ENCODE measurements at regions not wholly inside any gene's neighbourhood (a gene's known extent, or its start where the extent isn't known, plus 50 kb on each side); places are given as distances from the start of the nearest gene placed in this dataset.

DNA sequence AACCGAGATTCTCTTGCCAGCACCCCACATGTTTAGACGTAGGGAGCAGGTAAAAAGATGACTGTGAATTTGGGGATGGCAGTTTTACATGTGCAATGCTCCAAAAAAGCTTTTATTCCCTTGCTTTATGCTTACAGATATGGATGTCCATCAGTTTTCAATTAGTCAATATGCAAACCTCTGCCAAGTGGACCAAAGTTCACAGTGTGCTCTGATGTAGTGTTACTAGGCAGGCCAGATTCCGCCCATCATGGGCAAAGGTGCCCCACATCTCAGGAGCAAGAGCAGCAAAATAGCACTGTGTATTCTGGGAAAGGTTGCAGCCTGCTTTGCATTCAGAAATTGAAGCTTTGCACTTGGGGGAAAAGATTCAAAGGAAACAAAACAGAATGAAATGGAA, 329.7 kb upstream of the ZEB2 start:
- no peak for DNase-seq (ENCODE audit: low read depth in 2 of 3, low spot score in 1 of 3)

DNA sequence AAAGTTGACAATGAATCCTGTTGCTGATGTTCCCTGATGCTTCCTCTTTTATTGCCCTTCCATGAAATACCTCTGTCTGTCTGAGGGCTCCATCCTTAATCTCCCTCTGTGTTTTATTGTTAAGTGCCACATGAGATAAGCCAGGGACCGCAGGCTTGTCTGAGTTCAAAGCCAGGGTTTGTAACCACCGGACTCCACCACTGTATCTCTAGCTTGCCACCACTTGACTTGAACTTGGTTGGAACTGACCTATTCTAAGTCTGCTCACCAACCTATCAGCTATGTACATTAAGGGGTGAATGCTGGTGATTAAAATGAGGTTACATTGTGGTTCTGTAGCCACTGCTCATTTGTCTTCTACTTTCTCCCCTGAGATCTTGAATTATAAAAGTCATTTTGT, 328.5 kb upstream of the ZEB2 start:
- no peak for DNase-seq (ENCODE audit: low read depth in 2 of 3, low spot score in 1 of 3)

DNA sequence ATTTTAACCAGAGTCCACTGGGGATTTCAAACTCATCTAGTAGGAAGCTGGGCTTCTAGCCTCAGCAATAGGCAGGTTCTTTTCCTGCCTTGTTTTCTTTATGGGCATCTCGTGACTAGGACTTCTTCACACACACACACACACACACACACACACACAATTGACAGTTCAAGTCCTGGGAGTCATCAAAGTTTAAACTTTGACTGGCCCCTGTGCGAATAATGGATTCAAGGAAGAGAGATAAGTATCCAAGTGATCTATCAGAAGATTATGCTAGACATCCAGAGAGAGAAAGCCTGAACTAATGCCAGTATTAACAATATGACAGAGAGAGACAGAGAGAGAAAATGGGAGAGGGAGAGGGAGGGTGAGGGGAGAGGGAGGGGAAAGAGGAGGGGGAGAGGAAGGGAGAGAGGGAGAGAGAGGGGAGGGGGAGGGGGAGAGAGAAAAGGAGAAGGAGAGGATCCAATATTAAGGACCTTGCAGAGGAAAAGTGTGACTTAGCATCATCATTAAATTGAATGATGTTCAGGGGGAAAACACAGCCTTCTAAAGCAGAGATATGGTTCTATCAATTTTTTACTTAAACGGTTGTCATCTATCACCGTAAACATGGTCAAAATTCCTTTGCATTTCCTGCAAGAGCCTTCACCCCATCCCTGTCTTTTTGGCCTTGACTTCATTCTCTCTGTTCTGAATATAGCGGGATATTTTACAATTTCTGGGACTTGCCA, 327.6 kb upstream of the ZEB2 start:
- DNase-seq (ENCODE audit: low read depth in 2 of 3, low spot score in 1 of 3) = no peak

DNA sequence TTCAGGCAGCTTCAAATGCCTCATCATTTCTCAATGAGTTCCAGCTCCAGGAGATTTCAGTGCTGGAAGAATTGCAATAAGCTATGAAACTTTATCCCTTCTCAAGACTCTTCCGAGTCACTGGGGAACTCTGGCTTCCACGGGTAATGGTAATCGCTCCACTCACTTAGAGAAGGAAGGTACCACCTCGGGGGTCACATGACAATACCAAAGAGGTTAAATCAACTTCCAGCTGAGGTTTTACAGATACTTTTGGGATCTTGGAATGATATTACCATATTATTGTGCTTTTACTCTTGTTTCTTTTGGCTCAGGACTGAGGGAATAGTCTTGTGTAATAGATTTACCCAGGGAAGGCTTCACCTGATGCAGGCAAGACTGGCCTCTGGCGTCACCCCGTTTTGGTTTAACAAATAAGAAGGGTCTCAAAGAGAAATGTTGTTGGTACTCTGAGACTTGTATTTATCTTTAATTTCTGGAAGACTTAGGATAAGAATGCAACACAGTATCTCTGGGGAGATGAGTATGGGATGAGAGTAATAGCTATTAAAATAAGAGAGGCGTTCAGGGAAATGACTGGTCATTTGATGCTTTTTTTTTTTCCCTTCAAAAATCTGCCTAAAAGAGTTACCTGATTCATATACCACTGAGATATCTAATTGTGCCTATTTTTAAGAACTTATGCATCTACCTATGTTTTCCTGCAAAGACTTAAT, 316.9 kb upstream of the ZEB2 start:
- no peak for DNase-seq (ENCODE audit: low read depth in 2 of 3, low spot score in 1 of 3)

DNA sequence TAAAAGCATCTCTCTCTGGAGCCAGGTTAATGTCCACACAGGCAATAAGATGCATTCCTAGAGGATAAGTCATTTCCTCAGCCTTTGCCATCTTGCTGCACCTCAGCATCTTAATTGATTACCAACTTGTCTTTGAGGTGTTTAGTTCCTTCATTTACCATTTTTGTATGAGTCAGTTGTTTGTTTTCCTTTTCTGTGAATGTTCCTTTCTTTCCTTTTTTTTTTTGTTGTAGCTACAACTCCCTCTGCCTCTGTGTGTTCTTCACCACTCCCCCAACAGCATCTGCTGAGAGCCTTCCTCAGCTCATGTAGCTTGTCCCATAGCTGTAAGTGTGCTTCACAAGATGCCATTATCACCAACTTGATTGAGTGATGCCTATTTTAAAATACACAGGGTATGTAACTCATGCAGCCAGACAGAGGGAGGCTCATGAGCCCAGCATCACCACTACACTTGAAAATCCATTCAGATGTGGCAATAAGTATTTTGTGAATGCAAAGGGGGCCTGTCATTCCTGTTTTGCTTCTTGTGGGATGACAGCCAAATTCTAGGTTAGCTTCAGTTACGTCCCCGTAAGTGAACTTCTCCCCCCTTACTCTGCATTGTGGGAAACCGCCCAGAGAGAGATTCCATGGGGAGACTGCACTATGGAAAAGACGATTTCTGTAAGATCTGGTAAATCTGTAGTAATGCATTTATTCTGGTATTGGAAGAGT, 315.9 kb upstream of the ZEB2 start:
- DNase-seq (ENCODE audit: low read depth in 2 of 3, low spot score in 1 of 3) = no peak

DNA sequence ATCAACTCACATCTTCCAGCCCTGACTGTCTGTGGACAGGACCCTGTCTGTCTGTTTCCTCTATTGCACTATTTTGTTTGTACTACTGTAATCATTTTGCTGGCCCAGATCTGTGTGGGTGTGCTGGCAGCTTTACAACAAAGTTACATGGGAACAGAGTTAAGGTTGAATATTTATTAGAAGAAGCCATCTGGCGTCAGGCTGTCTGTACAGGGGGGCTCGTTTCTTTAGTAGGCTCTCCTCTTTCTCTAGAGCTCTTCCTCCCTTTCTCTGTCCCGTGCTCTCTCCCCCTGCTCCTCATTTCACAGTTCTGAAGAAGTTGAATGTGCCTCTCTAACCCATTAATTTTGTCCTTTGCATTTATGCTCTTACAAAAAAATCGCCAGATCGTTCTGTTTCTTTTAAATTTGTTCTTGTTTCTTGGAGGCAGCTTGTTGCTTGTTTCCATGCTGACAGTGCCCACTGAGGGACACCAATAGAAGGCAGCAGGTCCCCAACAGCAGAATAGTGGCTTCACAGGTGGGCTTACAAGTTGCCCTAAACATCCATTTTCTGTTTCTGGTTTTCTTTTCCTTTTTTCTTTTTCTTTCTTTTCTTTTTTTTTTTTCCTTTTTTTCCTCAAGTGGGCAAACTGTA, 315.2 kb upstream of the ZEB2 start:
- no peak for DNase-seq (ENCODE audit: low read depth in 2 of 3, low spot score in 1 of 3)

DNA sequence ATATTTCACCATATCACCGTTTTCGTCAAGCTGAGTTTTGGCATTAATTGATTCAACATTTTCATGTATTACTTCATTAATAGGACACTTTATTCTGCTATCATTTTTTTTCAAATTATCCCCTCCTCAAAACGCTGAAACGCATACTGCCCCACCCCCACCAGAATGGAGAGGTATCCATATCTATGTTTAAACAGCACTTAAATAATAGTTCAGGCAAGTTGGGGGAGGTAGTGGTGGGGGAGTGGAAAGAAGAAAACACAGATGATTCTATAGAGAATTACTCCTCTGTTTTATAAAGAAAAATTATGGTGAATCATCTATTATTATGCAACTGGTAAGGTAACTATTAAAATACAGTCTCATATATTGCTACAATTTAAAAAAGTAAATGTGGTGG, 314.4 kb upstream of the ZEB2 start:
- no peak for DNase-seq (ENCODE audit: low read depth in 2 of 3, low spot score in 1 of 3)

DNA sequence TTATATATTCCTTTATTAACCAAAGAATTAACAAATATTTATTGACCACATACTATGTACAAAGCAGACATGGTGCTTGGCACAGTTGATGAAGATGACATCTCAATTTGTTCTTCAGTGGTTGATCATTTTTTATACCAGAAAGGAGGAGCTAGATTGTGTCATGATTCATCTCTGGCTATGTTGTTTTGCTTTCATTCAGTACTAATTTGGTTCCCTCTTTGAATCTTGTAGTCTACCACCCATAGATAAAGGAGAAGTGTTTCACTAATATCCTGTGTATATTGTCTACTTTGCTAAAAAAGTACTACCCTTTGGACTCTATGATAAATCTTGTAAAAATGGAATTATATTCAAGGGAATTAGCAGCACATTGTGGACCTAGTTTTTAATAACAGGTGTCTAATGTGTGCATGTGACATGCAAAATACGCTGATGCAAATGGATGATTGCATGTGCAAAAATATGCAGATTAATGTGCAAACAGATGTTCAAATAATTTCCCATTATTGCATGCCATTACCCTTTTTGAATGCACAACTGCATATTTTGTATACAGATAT, 313.2 kb upstream of the ZEB2 start:
- DNase-seq (ENCODE audit: low read depth in 2 of 3, low spot score in 1 of 3) = no peak

DNA sequence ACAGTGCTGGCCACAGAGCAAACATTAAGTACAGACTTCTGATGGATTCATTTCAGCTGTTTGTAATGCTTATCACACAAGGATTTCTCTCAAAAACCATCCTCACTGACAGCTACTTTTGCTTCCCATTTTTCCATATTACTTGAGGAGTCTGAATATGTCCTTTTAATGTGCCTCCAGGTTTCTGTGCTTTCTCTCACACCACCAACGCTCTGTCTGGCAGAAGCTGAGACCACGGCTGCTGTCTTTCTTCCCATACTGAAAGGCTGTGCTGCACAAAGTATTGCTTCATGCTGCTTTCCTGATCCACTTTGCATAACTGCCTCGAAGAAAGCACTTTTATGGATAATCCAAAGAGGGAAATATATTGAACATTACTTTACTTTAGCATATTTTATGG, 312.1 kb upstream of the ZEB2 start:
- no peak for DNase-seq (ENCODE audit: low read depth in 2 of 3, low spot score in 1 of 3)

DNA sequence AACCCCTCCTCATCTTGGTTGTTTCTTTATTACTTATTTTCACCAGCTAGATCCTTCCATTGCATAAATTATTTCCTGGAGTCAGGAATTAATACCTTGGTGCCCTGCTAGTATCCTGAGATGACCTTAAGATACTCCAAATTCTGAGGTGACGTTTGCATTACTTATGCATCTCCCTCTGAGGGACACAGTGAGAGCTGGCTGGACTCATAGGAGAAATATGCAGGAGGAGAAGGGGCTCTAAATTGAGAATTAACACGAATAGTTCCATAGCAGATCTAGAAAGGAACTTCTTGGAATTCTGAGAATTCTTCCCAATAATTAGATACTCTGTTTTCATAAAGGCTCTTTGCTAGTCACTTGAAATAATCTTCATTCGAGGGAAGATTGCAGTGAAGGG, 310.6 kb upstream of the ZEB2 start:
- DNase-seq (ENCODE audit: low read depth in 2 of 3, low spot score in 1 of 3) = no peak

DNA sequence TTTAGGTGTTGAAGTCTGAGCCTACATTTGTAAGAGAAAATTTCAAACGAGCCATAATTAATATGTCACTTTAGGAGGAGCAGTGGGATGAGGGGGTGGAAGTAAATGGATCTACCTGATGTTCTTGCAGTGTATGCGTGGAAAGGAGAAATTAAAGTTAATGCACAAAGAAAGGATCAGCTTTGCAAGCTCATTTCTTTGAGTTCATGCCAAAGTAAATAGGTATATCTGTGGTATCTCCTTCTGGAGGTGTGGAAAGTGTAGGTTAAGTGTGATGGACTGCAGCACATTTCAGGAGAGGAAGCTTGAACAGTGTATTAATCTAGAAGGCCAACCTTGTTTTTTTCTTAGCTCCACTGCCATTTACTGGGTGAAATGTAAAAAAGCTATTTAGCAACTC, 307.5 kb upstream of the ZEB2 start:
- DNase-seq (ENCODE audit: low read depth in 2 of 3, low spot score in 1 of 3) = no peak

DNA sequence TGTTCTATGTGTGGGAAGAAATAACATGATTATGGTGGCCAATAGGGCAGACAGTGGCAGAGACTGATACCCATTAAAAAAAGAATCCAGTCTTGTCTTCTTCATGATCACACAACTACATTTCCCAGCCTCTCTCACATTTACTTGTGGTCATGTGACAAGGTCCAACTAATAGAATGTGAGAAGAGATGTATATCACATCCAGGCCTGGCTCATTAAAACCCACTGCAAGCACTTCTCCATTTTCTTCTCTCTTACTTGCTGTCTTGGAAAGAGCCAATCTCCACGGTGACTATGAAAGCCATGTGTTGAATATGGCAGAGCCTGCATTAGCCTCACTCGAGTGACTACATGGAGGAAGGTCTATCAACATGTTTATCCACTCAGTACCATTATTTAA, 306.2 kb upstream of the ZEB2 start:
- no peak for DNase-seq (ENCODE audit: low read depth in 2 of 3, low spot score in 1 of 3)

DNA sequence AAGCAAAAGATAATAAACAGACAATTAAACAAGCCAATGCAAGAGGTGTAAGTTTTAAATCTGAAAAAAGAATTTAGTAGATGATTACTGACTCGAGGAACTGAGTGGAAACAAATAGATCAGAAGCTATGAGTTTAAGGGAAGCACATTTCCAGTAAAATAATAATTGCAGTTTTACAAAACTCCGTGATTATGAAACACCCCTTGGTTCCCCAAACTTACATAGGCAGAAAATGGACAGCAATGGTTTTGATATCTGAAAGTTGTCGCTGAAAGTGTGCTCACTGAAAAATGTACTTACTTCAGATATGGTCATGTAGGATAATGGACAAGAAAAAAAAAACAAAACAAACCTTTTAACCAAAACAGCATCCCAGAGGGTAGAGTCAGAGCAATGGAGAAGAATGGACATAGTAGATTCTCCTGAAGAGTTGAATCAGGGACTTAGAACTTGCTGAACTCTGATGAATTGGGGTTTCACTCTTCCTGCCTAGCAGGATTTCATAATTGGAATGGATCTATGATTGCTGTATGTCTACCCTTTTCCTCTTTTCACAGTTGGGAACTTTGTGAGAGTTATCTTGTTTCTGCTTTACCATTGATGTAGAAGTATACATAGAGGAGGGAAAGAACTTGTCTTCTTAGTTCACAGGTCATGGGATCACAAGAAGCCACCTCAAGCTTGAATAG, 305.6 kb upstream of the ZEB2 start:
- no peak for DNase-seq (ENCODE audit: low read depth in 2 of 3, low spot score in 1 of 3)

DNA sequence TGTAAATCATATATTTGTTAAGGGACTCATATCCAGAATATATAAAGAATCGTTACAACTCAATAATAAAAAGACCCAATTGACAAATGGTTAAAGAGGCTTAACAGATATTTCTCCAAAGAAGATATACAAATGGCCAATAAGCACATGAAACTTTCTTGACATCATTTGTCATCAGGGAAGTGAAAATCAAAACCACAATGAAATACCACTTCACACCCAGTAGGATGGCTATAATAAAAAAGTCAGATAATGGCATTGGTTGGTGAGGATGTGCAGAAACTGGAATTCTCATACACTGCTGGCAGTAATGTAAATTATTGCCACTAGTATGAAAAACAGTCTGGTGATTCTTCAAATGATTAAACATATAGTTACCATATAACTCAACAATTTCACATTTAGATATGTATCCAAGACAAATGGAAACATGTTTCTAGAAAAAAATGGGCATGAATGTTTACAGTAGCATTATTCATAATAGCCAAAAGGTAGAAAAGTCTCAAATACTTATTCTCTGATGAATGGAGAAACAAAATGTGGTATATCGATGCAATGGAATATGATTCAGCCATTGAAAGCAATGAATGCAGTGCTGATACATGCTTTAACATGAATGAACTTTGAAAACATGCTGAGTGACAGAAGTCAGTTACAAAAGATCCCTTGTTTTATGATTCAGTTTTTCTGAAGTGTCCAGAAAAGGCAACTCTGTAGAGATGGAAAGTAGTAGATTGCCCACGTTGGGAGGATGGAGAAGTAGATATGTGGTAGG, 304.6 kb upstream of the ZEB2 start:
- DNase-seq (ENCODE audit: low read depth in 2 of 3, low spot score in 1 of 3) = no peak

DNA sequence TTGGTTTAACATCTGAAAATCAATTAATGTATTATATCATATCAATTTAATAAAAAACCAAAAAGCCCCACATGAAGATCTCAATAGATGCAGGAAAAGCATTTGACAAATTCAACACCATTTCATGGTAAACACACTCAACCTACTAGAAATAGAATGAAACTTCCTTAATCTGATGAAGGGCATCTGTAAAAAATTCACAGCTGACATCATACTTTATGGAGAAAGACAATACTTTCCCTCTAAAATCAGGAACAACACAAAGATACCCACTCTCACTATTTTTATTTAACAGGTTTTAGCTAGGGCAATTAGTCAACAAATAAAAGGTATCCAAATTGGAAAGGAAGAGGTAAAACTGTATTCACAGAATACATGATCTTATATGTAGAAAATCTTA, 303.0 kb upstream of the ZEB2 start:
- DNase-seq (ENCODE audit: low read depth in 2 of 3, low spot score in 1 of 3) = no peak

DNA sequence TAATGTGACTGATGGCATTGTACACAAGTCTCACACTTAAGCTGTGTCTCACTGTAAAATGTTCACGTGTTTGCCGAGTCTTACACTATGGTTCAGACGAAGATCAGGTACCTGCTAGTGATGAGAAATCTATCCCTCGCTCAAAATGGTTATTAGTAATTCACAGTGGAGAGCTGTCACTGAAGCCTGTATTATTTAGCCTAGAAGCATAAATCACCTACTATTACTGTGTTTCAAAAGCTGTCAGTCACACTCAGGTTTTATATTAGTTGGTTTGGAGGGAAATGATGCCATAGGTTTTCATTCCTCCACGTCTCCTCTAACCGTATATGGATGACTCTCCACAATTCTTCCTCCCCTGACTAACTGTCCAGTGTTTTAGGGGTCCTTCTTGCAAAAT, 292.4 kb upstream of the ZEB2 start:
- DNase-seq (ENCODE audit: low read depth in 2 of 3, low spot score in 1 of 3) = no peak

DNA sequence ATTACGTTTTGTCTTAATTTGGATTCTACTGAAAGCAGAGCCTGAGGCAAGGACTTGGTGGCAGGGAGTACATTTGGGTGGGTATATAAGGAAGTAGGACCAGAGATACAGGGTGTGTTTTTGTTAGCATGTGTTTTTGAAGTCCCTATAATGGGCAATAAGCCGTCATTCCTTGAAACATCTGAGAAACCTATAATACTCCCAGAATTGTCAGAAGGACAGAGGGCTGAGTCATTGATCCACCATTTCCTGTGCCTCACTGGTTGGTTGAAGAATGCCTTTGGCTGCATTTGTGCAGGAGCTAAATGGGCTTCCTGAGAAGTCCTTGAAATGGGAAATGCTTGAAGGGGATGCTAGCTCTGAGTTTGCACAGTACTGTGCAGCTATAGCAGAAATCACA, 281.8 kb upstream of the ZEB2 start:
- no peak for DNase-seq (ENCODE audit: low read depth in 2 of 3, low spot score in 1 of 3)

DNA sequence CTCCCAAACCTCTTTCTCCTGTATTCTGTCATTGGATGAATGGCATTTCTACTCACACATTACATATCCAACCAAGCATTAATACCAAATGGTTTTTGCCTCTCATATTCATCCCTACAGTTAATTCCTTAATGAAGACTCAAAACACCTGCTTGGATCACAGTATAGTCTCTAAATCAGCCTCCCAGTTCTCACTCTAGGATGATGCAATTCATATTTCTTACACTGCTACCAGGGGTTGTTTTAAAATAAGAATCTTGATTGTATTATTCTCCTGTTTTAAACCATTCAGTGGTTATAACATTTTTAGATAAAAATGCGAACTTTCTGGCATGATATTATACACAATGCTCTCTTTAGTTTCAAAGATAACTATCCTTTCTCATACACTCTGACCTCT, 281.4 kb upstream of the ZEB2 start:
- DNase-seq (ENCODE audit: low read depth in 2 of 3, low spot score in 1 of 3) = no peak

DNA sequence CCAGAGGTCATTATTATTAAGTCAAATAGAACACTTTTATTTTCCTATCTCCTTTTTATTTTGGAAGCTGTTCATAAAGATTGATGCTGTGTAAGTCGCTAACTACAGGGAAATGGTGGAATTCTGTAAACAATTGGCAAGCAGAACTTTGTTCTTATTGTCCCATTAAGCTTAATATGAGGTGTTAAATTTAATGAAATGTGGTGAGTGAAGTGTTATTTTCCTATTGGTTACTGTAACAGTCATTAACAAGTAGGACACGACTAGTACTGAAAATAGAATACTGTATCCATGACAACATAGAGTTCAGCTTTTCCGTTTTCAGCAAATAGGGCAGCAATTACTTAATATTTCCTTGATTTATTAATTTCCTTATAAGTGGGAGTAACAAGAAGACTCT, 279.1 kb upstream of the ZEB2 start:
- DNase-seq (ENCODE audit: low read depth in 2 of 3, low spot score in 1 of 3) = no peak

DNA sequence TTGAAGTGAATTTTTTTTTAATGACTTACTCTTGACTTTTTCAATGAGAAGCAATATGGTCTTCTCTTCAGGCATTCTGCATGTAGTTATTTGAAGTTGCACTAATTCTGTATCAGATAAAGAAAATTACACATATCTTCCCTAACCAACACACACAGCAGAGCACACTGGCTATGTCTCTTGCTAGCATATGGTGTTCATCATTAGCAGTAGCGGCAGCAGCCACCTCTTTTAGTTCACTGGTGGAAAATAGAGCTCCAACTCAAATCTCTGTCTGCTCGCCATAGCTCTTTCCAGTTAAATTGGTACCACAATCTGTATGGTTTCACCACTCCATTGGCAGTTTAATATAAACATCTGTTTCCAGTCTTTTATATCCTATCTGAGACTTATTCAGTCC, 278.1 kb upstream of the ZEB2 start:
- DNase-seq (ENCODE audit: low read depth in 2 of 3, low spot score in 1 of 3) = no peak

Measured in stimulated activated CD4-positive, alpha-beta T cell treated with anti-CD3 and anti-CD28 coated beads, Interleukin-12 subunit alpha, Interleukin-12 subunit beta, amount 100 ng/mL, for 48 hours (primary cell).